ENCODE measurements at regions not wholly inside any gene's neighbourhood (a gene's known extent, or its start where the extent isn't known, plus 50 kb on each side); places are given as distances from the start of the nearest gene placed in this dataset.

DNA sequence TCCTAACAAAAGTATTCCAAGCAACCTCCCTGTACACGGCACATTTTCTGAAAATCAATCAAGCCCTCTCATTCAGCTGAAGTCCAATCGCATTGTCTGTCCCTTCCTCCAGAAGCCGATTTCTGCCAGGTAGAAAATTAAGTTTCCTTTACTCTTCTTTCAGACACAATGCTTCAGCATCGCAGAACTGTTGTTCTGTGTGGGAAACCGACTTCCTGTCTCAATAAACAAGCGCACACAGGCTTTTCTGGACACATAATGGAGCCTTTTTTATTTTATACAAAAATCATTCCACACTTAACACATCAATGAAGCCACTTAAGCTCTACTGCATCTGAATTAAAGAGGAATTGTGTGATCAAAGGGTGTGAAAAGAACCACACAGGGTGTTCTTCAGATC, 75.6 kb downstream of the BLID start:
- Histone ChIP-seq H3K4me3 (ENCODE audit: low read length) (no peak overlapping the region), H3K27ac (ENCODE audit: low read length) (no peak overlapping the region)

DNA sequence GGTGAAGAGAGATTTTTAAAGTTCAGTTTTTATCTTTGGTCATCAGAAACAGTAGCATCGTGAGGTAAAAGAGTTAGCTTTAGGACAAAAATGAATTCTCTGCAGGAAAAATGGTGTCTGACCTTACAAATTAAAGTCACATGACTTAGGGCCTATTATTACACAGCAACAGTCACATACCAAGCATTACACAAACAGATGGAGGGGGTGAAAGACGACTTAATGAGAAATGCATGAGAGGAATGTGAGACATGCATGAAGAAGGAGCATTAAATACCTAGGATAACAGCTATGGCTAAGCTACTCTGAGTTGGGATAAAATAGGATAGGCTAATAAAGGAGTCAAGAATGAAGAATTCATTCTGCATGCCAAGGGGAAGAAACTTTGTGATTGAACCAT, 77.5 kb downstream of the BLID start:
- no peaks in the 10 kb centered on the region for H3F3A ChIP-seq (ENCODE audit: insufficient read depth, low read length, poor library complexity, severe bottlenecking)
- H3K9me3 ChIP-seq (ENCODE audit: low read length) = no peaks in the 10 kb centered on the region
- H3K4me3 ChIP-seq (ENCODE audit: low read length) = no peak overlapping the region
- H3K36me3 ChIP-seq (ENCODE audit: insufficient read depth, low read length) = no peaks in the 10 kb centered on the region
- no peak overlapping the region for H3K27ac ChIP-seq (ENCODE audit: low read length)
- H3K9me2 ChIP-seq (ENCODE audit: insufficient read depth, low read length) = no peaks in the 10 kb centered on the region
- H2AFZ ChIP-seq (ENCODE audit: low read depth, low read length) = no peak overlapping the region
- TF ChIP-seq, protein P1, sequence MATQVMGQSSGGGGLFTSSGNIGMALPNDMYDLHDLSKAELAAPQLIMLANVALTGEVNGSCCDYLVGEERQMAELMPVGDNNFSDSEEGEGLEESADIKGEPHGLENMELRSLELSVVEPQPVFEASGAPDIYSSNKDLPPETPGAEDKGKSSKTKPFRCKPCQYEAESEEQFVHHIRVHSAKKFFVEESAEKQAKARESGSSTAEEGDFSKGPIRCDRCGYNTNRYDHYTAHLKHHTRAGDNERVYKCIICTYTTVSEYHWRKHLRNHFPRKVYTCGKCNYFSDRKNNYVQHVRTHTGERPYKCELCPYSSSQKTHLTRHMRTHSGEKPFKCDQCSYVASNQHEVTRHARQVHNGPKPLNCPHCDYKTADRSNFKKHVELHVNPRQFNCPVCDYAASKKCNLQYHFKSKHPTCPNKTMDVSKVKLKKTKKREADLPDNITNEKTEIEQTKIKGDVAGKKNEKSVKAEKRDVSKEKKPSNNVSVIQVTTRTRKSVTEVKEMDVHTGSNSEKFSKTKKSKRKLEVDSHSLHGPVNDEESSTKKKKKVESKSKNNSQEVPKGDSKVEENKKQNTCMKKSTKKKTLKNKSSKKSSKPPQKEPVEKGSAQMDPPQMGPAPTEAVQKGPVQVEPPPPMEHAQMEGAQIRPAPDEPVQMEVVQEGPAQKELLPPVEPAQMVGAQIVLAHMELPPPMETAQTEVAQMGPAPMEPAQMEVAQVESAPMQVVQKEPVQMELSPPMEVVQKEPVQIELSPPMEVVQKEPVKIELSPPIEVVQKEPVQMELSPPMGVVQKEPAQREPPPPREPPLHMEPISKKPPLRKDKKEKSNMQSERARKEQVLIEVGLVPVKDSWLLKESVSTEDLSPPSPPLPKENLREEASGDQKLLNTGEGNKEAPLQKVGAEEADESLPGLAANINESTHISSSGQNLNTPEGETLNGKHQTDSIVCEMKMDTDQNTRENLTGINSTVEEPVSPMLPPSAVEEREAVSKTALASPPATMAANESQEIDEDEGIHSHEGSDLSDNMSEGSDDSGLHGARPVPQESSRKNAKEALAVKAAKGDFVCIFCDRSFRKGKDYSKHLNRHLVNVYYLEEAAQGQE (IDR thresholded peaks at IDR 0.05; ENCODE audit: borderline replicate concordance) = no peak
- TF ChIP-seq EP300 (conservative IDR thresholded peaks at IDR 0.05; ENCODE audit: poor library complexity, severe bottlenecking) (no peak), RAD21 (conservative IDR thresholded peaks at IDR 0.05) (no peak), SMC3 (conservative IDR thresholded peaks at IDR 0.05; ENCODE audit: poor library complexity) (no peak), MXI1 (conservative IDR thresholded peaks at IDR 0.05; ENCODE audit: poor library complexity, severe bottlenecking) (no peak), TAF1 (IDR thresholded peaks at IDR 0.05; ENCODE audit: low read depth) (no peak), POLR2AphosphoS5 (IDR thresholded peaks at IDR 0.05) (no peak), EZH2 (IDR thresholded peaks at IDR 0.05; ENCODE audit: borderline replicate concordance, insufficient read depth, low read length, poor library complexity, severe bottlenecking) (no peak)
- TF ChIP-seq, protein P2, sequence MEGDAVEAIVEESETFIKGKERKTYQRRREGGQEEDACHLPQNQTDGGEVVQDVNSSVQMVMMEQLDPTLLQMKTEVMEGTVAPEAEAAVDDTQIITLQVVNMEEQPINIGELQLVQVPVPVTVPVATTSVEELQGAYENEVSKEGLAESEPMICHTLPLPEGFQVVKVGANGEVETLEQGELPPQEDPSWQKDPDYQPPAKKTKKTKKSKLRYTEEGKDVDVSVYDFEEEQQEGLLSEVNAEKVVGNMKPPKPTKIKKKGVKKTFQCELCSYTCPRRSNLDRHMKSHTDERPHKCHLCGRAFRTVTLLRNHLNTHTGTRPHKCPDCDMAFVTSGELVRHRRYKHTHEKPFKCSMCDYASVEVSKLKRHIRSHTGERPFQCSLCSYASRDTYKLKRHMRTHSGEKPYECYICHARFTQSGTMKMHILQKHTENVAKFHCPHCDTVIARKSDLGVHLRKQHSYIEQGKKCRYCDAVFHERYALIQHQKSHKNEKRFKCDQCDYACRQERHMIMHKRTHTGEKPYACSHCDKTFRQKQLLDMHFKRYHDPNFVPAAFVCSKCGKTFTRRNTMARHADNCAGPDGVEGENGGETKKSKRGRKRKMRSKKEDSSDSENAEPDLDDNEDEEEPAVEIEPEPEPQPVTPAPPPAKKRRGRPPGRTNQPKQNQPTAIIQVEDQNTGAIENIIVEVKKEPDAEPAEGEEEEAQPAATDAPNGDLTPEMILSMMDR (IDR thresholded peaks at IDR 0.05; ENCODE audit: poor library complexity, severe bottlenecking) = no peak
- H3K79me2 ChIP-seq (replicated peaks; ENCODE audit: insufficient read depth, low read length) = no peaks in the 10 kb centered on the region
- no peaks in the 10 kb centered on the region for H4K20me1 ChIP-seq (ENCODE audit: insufficient read depth)
- no peak overlapping the region for H3K4me2 ChIP-seq (ENCODE audit: low read length)
- no peaks in the 10 kb centered on the region for H3K27me3 ChIP-seq (ENCODE audit: insufficient read depth, low read depth, low read length)
- no peak overlapping the region for H3K9ac ChIP-seq (ENCODE audit: low read length)

More for the DNA sequence above, 75.6 kb downstream of the BLID start:
- H3F3A ChIP-seq (ENCODE audit: insufficient read depth, low read length, poor library complexity, severe bottlenecking) = no peaks in the 10 kb centered on the region
- no peaks in the 10 kb centered on the region for H3K9me2 ChIP-seq (ENCODE audit: insufficient read depth, low read length)
- no peak for TF ChIP-seq RAD21 (conservative IDR thresholded peaks at IDR 0.05)
- TF ChIP-seq TAF1 (IDR thresholded peaks at IDR 0.05; ENCODE audit: low read depth) = no peak
- TF ChIP-seq EZH2 (IDR thresholded peaks at IDR 0.05; ENCODE audit: borderline replicate concordance, insufficient read depth, low read length, poor library complexity, severe bottlenecking) = no peak
- TF ChIP-seq, protein P1 (IDR thresholded peaks at IDR 0.05; ENCODE audit: borderline replicate concordance) = no peak
- TF ChIP-seq POLR2AphosphoS5 (IDR thresholded peaks at IDR 0.05) = no peak
- TF ChIP-seq SMC3 (conservative IDR thresholded peaks at IDR 0.05; ENCODE audit: poor library complexity) = no peak
- TF ChIP-seq, protein P2 (IDR thresholded peaks at IDR 0.05; ENCODE audit: poor library complexity, severe bottlenecking) = no peak
- TF ChIP-seq MXI1 (conservative IDR thresholded peaks at IDR 0.05; ENCODE audit: poor library complexity, severe bottlenecking) = no peak
- TF ChIP-seq EP300 (conservative IDR thresholded peaks at IDR 0.05; ENCODE audit: poor library complexity, severe bottlenecking) = no peak
- H3K27me3 ChIP-seq (ENCODE audit: insufficient read depth, low read depth, low read length) = no peaks in the 10 kb centered on the region
- H4K20me1 ChIP-seq (ENCODE audit: insufficient read depth) = no peaks in the 10 kb centered on the region
- no peaks in the 10 kb centered on the region for H3K79me2 ChIP-seq (replicated peaks; ENCODE audit: insufficient read depth, low read length)
- H3K9ac ChIP-seq (ENCODE audit: low read length) = no peak overlapping the region
- H2AFZ ChIP-seq (ENCODE audit: low read depth, low read length) = no peak overlapping the region
- no peaks in the 10 kb centered on the region for H3K36me3 ChIP-seq (ENCODE audit: insufficient read depth, low read length)
- H3K9me3 ChIP-seq (ENCODE audit: low read length) = no peaks in the 10 kb centered on the region
- no peak overlapping the region for H3K4me2 ChIP-seq (ENCODE audit: low read length)

All from neural cell (in vitro differentiated cells).